K562 (cell line): ENCODE measurements at regions not wholly inside any gene's neighbourhood (a gene's known extent, or its start where the extent isn't known, plus 50 kb on each side); places are given as distances from the start of the nearest gene placed in this dataset.

Experiments used
- ATAC-seq: fragments of 200-7000 bp; cut with Tn5 transposase; 3 replicates; pipeline ENCODE4 v1.9.1; 2020; ENCODE audit warnings: moderate library complexity
- BruUV-seq: library from RNA; stranded (reverse); fragments of 400-500 nt; replicated peaks from 2 replicates; lab custom pipeline; 2021; lab: Mats Ljungman, UMichigan
- CTCF ChIA-PET: fragments of 300-600 bp; formaldehyde crosslinking; extraction: SDS; loops from one replicate; lab custom pipeline; 2021; ENCODE audit warnings: low intra/inter-chr PET ratio; lab: Yijun Ruan, JAX
- POLR2A ChIA-PET: fragments of 300-600, 350-650 bp; sonication (Branson Sonifier 250); formaldehyde crosslinking; extraction: SDS; loops from one replicate; lab custom pipeline; 2021; ENCODE audit warnings: antibody characterized with exemption, inconsistent platforms; lab: Yijun Ruan, JAX
- DNase-seq, 4 experiments: peaks; one replicate each; pipeline versions ENCODE4 v3.0.0 to v3.0.0-alpha.2; 2011 to 2018; ENCODE audit warnings: low spot score in 3 of 4, mixed read lengths in 3 of 4; ENCODE audit errors: extremely low read depth in 1 of 4
- FAIRE-seq: peaks from 2 replicates; lab custom pipeline; 2011; peaks lifted over from hg19 to GRCh38; lab: Jason Lieb, UNC
- H2AFZ ChIP-seq: 2 replicates; pipeline ENCODE4 v1.6.0; 2011; ENCODE audit warnings: low read depth, low read length, control low read depth, inconsistent platforms
- H3K27ac ChIP-seq: fragments of 200-600 bp; 3 replicates; pipeline ENCODE4 v1.8.0; 2011; ENCODE audit warnings: low read depth, mild to moderate bottlenecking, control low read depth, inconsistent platforms, low read length, moderate library complexity, mixed read lengths; ENCODE audit errors: extremely low read depth
- H3K27me3 ChIP-seq, 2 experiments: fragments of 300-600 bp in 1 of 2; 2 replicates in 1 of 2; 3 replicates in 1 of 2; pipeline versions ENCODE4 v1.6.0 to v1.8.0; 2011; ENCODE audit warnings: inconsistent platforms in 2 of 2, low read length in 2 of 2, mild to moderate bottlenecking in 1 of 2, mixed read lengths in 1 of 2, moderate library complexity in 1 of 2; ENCODE audit not compliant: control insufficient read depth in 2 of 2, insufficient read depth in 2 of 2
- H3K36me3 ChIP-seq: fragments of 300-600 bp; 3 replicates; pipeline ENCODE4 v1.8.0; 2011; ENCODE audit warnings: mild to moderate bottlenecking, low read length, inconsistent platforms; ENCODE audit not compliant: control insufficient read depth, insufficient read depth
- H3K4me1 ChIP-seq, 2 experiments: fragments of 200-600 bp in 1 of 2; replicated peaks in 1 of 2; 2 replicates in 1 of 2; 3 replicates in 1 of 2; pipeline versions ENCODE4 v1.5.1 to v1.8.0; 2011; ENCODE audit warnings: inconsistent platforms in 2 of 2, low read length in 2 of 2, mild to moderate bottlenecking in 1 of 2, mixed read lengths in 1 of 2, moderate library complexity in 1 of 2; ENCODE audit not compliant: control insufficient read depth in 2 of 2, insufficient read depth in 2 of 2
- H3K4me2 ChIP-seq: 2 replicates; pipeline ENCODE4 v1.6.1; 2011; ENCODE audit warnings: low read length, control low read depth, inconsistent platforms, mixed read lengths; ENCODE audit not compliant: insufficient read depth
- H3K4me3 ChIP-seq: fragments of 200-600 bp; sonication (generic), shearing (Covaris generic); 2 replicates; pipeline ENCODE4 v1.5.1; 2016; ENCODE audit warnings: control low read depth, inconsistent platforms
- H3K79me2 ChIP-seq: fragments of 200-600 bp; 3 replicates; pipeline ENCODE4 v1.8.0; 2011; ENCODE audit warnings: low read length, inconsistent platforms; ENCODE audit not compliant: control insufficient read depth, insufficient read depth
- H3K9ac ChIP-seq, 2 experiments: 2 replicates each; pipeline versions ENCODE4 v1.6.0 to v1.6.1; 2011; ENCODE audit warnings: low read depth in 2 of 2, low read length in 2 of 2, control low read depth in 1 of 2, inconsistent platforms in 1 of 2, mild to moderate bottlenecking in 1 of 2, mixed read lengths in 1 of 2; ENCODE audit not compliant: insufficient read depth in 1 of 2
- H3K9me1 ChIP-seq: one replicate; pipeline ENCODE4 v1.6.0; 2011; ENCODE audit warnings: inconsistent platforms, mild to moderate bottlenecking, low read length, moderate library complexity; ENCODE audit not compliant: control insufficient read depth, insufficient read depth
- H3K9me3 ChIP-seq: replicated peaks from 2 replicates; pipeline ENCODE4 v1.5.1; 2011; ENCODE audit warnings: low read depth, low read length, inconsistent platforms; ENCODE audit not compliant: control insufficient read depth, insufficient read depth
- H4K20me1 ChIP-seq: replicated peaks from 2 replicates; pipeline ENCODE4 v1.6.1; 2011; ENCODE audit warnings: low read length, inconsistent platforms, mixed read lengths; ENCODE audit not compliant: control insufficient read depth, insufficient read depth
- EGR1 ChIP-seq: fragments of 450-650 bp; conservative IDR thresholded peaks from 2 replicates; pipeline ENCODE4 v1.6.1; 2017; ENCODE audit warnings: mild to moderate bottlenecking
- ETS1 ChIP-seq: conservative IDR thresholded peaks from 2 replicates; pipeline ENCODE4 v1.6.1; 2011; ENCODE audit warnings: low read depth, mild to moderate bottlenecking, low read length; ENCODE audit not compliant: control insufficient read depth
- EZH2 ChIP-seq: IDR thresholded peaks from 2 replicates; pipeline ENCODE4 v1.6.1; 2012; ENCODE audit warnings: low read depth, mild to moderate bottlenecking, inconsistent platforms, low read length, borderline replicate concordance
- GABPB2 ChIP-seq: fragments of 250-450 bp; sonication (Bioruptor Pico); conservative IDR thresholded peaks from 2 replicates; pipeline ENCODE4 v1.5.1; 2021; ENCODE audit warnings: mild to moderate bottlenecking
- NFE2L1 ChIP-seq: fragments of 450-650 bp; IDR thresholded peaks from 2 replicates; pipeline ENCODE4 v1.6.1; 2016; ENCODE audit warnings: missing genetic modification characterization, low read depth, mild to moderate bottlenecking, missing compliant biosample characterization, moderate library complexity, borderline replicate concordance
- PCBP2 ChIP-seq: fragments of 200-400 bp; formaldehyde crosslinking; IDR thresholded peaks from 2 replicates; pipeline ENCODE4 v1.6.1; 2018; ENCODE audit warnings: low read length, low read depth, mild to moderate bottlenecking, moderate library complexity; ENCODE audit not compliant: poor library complexity, severe bottlenecking
- PRPF4 ChIP-seq: fragments of 200-400 bp; formaldehyde crosslinking; IDR thresholded peaks from one replicate; pipeline ENCODE4 v1.6.1; 2017; ENCODE audit warnings: low read length, low read depth, mild to moderate bottlenecking; ENCODE audit not compliant: insufficient read depth, poor library complexity, severe bottlenecking
- RBM15 ChIP-seq: fragments of 200-400 bp; formaldehyde crosslinking; IDR thresholded peaks from 2 replicates; pipeline ENCODE4 v1.6.1; 2018; ENCODE audit warnings: mild to moderate bottlenecking, low read length, moderate library complexity; ENCODE audit not compliant: insufficient read depth
- STAT5B ChIP-seq: fragments of 250-450 bp; sonication (Bioruptor Pico); IDR thresholded peaks from 2 replicates; pipeline ENCODE4 v1.8.0; 2021; ENCODE audit warnings: mild to moderate bottlenecking, inconsistent platforms
- USF1 ChIP-seq: sonication (generic); formaldehyde crosslinking; IDR thresholded peaks from 2 replicates; pipeline ENCODE4 v1.9.0; 2022; ENCODE audit warnings: mild to moderate bottlenecking, missing genetic modification reagents
- ZBTB26 ChIP-seq: fragments of 450-650 bp; formaldehyde crosslinking; IDR thresholded peaks from 2 replicates; pipeline ENCODE4 v1.4.0; 2022; ENCODE audit warnings: missing genetic modification characterization
- ZBTB8A ChIP-seq: fragments of 450-650 bp; IDR thresholded peaks from 2 replicates; pipeline ENCODE4 v1.6.1; 2018; ENCODE audit warnings: mild to moderate bottlenecking, moderate library complexity; ENCODE audit not compliant: partially characterized antibody
- ZNF830 ChIP-seq: fragments of 250-450 bp; sonication (Bioruptor Pico); IDR thresholded peaks from 2 replicates; pipeline ENCODE4 v1.5.0; 2021; ENCODE audit warnings: mild to moderate bottlenecking
- WGBS: fragments of 100-300 bp; shearing (Covaris generic); methylation state at CpG from one replicate; pipeline ENCODE4 v1.1.6; 2016; ENCODE audit warnings: low coverage, mixed read lengths; ENCODE audit not compliant: insufficient coverage; ENCODE audit errors: missing lambda C conversion rate; 5-methylcytosine and 5-hydroxymethylcytosine counted together
- in situ Hi-C: fragments of 300-500 bp; cut with MboI; formaldehyde crosslinking; loops from 4 replicates; pipeline ENCODE4 v1.15.0; 2018; ENCODE audit warnings: inconsistent platforms, mixed read lengths
- intact Hi-C: fragments of 100-400 bp; cut with micrococcal nuclease; formaldehyde crosslinking; loops from 2 replicates; pipeline ENCODE4 v1.14.2; 2022

- Histone ChIP-seq H3K9ac (no peak overlapping the region), H3K9me1 (no peaks in the 10 kb centered on the region), H3K4me1 (no peaks in the 10 kb centered on the region), H3K36me3 (no peaks in the 10 kb centered on the region), H3K27ac (no peak overlapping the region), H3K27me3 (no peaks in the 10 kb centered on the region), H3K4me2 (no peak overlapping the region), H2AFZ (no peak overlapping the region), H3K9me3 (no peaks in the 10 kb centered on the region), H3K79me2 (no peaks in the 10 kb centered on the region), H4K20me1 (no peaks in the 10 kb centered on the region), H3K4me3 (no peak overlapping the region)
- in situ Hi-C loops (no loop called here), intact Hi-C loops (no loop called here)
- ChIA-PET POLR2A (no interaction called here), CTCF (no interaction called here)
- DNase-seq (no peak), ATAC-seq (no peak), FAIRE-seq (no peak)
- no TSS peak for BruUV-seq
- 0% methylated on average over 1 of the region's 1 CpG for WGBS
- TF ChIP-seq STAT5B, result no peak
- TF ChIP-seq ETS1, result no peak
- no peak for TF ChIP-seq NFE2L1 (tag)
- no peak for TF ChIP-seq RBM15
- TF ChIP-seq EZH2, result no peak
- TF ChIP-seq PCBP2, result no peak
- TF ChIP-seq ZBTB8A, result no peak
- TF ChIP-seq USF1, result no peak
- TF ChIP-seq GABPB2 (CRISPR knock-in tag), result no peak
- TF ChIP-seq ZNF830 (CRISPR knock-in tag), result no peak
- no peak for TF ChIP-seq PRPF4
- TF ChIP-seq ZBTB26, result no peak
- TF ChIP-seq EGR1, result no peak
These were observed 982.3 kb downstream of the DIPK2A start for GRCh38 chr3:144953959-144954358.
